Hepatocyte (in vitro differentiated cells): ENCODE measurements at regions not wholly inside any gene's neighbourhood (a gene's known extent, or its start where the extent isn't known, plus 50 kb on each side); places are given as distances from the start of the nearest gene placed in this dataset.

Source experiments
- EZH2 ChIP-seq: fragments of 200-600 bp; sonication (generic); IDR thresholded peaks from 2 replicates; pipeline ENCODE4 v1.6.1; 2016; ENCODE audit warnings: antibody characterized with exemption, mild to moderate bottlenecking, borderline replicate concordance
- TF ChIP-seq, protein P1 (sequence below): fragments of 200-600 bp; sonication (generic); IDR thresholded peaks from 2 replicates; pipeline ENCODE4 v1.5.1; 2016; ENCODE audit warnings: antibody characterized with exemption, mild to moderate bottlenecking; ENCODE audit not compliant: poor library complexity

GRCh38 chr12:63045020-63045860 is 105.8 kb downstream of the AVPR1A start:
- TF ChIP-seq, protein P1, sequence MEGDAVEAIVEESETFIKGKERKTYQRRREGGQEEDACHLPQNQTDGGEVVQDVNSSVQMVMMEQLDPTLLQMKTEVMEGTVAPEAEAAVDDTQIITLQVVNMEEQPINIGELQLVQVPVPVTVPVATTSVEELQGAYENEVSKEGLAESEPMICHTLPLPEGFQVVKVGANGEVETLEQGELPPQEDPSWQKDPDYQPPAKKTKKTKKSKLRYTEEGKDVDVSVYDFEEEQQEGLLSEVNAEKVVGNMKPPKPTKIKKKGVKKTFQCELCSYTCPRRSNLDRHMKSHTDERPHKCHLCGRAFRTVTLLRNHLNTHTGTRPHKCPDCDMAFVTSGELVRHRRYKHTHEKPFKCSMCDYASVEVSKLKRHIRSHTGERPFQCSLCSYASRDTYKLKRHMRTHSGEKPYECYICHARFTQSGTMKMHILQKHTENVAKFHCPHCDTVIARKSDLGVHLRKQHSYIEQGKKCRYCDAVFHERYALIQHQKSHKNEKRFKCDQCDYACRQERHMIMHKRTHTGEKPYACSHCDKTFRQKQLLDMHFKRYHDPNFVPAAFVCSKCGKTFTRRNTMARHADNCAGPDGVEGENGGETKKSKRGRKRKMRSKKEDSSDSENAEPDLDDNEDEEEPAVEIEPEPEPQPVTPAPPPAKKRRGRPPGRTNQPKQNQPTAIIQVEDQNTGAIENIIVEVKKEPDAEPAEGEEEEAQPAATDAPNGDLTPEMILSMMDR = no peak
- no peak for TF ChIP-seq EZH2
